Activated naive CD4-positive, alpha-beta T cell treated with anti-CD3 and anti-CD28 coated beads, Interleukin-2, amount 50 U/mL, for 72 hours (primary cell): ENCODE measurements at regions not wholly inside any gene's neighbourhood (a gene's known extent, or its start where the extent isn't known, plus 50 kb on each side); places are given as distances from the start of the nearest gene placed in this dataset.
A peak's percentile ranks its signal among the peaks of the same experiment; 100 is the strongest.
"Not testable (repeated sequence)": the region's sequence is repeated elsewhere in the genome, so short reads cannot be mapped to it uniquely, and the experiment has no call there.

Source experiments
- ATAC-seq, 2 donors: fragments of 150-1000 bp; cut with Tn5 transposase; 2 replicates each; pipeline ENCODE4 v1.10.0; 2021; ENCODE audit warnings: mild to moderate bottlenecking in 2 of 2, moderate library complexity in 2 of 2
- DNase-seq, 2 donors: peaks; one replicate each; pipeline ENCODE4 v3.0.0; 2021 to 2022; ENCODE audit warnings: low spot score in 2 of 2
- H3K27ac Mint-ChIP-seq, 2 donors: one replicate each; pipeline ENCODE4 v1.8.0; 2022; ENCODE audit warnings: mild to moderate bottlenecking in 2 of 2, mixed read lengths in 2 of 2
- H3K36me3 Mint-ChIP-seq, 2 donors: one replicate each; pipeline ENCODE4 v1.8.0; 2022; ENCODE audit warnings: mixed read lengths in 2 of 2
- H3K9me3 Mint-ChIP-seq, 2 donors: one replicate each; pipeline ENCODE4 v1.8.0; 2022; ENCODE audit warnings: mixed read lengths in 2 of 2

DNA sequence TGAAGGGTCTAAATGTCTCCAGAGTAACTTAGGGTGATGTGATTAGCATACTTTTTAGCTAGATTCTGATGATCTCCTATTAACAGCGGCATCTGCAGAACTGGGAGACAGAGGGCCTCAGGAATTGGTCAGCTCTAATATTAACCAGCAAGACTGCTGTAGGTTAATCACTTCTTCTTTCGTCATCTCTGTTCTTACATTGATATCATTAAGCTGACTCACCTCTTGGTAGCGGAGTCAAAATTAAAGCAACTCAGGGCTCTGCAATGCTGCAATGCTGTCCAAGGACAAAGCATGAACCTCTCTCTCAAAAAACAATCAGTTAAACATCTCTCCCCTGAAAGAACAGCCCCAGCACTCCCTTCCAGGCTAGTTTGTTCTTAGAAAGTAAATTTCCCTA lies 57.5 kb upstream of the TRA2B start:
- ATAC-seq (no peak), DNase-seq (no peak)
- Mint-ChIP-seq H3K36me3 (no peaks in the 10 kb centered on the region), H3K9me3 (no peaks in the 10 kb centered on the region), H3K27ac (no peak overlapping the region)

DNA sequence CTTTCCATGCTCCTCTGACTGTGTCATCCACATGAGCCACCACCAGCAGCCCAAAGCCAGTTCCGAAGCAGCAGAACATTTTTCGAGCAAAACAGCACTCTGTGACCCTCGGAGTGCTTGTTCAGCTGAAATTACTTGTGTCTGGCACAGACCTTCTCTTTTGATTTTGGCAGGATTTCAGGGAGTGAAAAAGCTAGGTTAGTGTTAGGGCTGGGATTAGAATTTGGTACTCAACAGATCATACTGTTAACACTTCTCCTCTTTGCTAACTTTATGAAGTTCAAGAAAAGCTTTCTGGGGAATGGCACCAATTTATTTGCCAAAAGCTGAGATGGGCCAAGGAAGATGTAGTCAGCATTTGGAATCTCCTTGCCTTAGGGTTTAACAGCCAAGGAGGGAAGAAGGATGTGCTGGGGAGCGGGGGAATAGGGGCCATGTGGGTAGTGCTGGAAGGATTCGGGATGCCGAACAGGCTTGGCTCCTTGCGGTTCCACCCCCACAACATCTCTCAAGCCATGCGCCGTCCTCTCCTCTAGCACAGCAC lies 55.1 kb upstream of the TRA2B start:
- ATAC-seq (no peak), DNase-seq (no peak)
- Mint-ChIP-seq H3K36me3 (no peaks in the 10 kb centered on the region), H3K9me3 (no peaks in the 10 kb centered on the region), H3K27ac (no peak overlapping the region)

DNA sequence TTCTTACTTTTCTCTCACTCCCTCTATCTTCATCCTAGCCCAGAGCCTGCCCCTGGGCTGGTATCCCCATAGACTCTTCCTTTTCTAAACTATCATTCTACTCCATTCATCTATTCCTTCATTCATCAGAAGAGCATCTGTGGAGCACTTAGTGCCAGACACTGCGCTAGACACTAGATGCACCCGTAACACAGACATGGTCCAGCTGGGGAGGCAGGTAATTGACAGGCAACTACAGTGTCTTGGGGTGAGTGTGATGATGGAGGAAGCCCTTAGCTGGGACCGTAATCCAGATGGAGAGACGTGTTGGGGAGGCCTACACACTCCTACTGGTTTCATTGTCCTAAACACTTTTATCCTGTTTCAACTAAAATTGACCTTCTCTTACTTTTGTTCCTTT lies 53.2 kb upstream of the TRA2B start:
- not testable (repeated sequence) for H3K36me3 Mint-ChIP-seq, H3K9me3 Mint-ChIP-seq, DNase-seq, H3K27ac Mint-ChIP-seq
- ATAC-seq = peak in 1 of 2 donors; percentile 57

DNA sequence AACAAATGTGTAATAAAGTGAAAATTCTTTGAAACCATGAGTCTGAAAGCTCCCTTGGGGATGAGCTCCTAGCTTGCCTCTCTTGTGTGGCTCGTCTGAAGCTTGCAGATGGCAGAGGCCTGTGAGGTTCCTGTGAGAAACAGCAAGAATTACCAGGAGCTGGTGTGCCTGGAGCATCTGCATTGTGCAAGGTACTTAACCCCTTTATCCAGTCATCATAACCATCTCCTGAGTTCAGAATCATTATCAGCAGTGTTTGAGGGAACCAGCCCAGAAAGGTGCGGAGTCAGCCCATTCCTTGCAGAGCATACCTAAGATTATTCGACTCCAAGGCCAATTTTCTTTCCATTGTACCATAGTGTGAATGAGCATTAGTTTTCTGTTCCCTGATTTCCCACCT lies 51.7 kb upstream of the TRA2B start:
- Mint-ChIP-seq H3K36me3 (no peaks in the 10 kb centered on the region), H3K9me3 (no peaks in the 10 kb centered on the region), H3K27ac (no peak overlapping the region)
- DNase-seq = no peak
- no peak for ATAC-seq

DNA sequence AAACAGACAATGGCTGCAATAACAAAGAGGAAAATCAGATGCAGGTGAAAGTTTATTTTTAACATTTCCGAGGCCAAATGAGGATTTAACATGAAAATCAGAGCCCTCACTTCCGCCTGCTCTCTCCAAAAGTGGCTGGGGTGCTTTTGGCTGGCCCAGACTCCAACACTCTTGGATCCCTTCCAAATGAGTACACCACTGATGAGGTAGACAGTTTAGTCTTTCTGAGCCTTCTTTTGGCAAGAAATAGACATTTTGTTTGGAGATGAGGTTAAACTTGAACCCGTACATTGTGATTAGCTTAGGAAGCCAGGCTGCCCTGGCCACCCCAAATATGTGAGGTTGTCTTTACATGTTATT lies 51.0 kb upstream of the TRA2B start:
- ATAC-seq = no peak
- DNase-seq = no peak
- H3K36me3 Mint-ChIP-seq = no peaks in the 10 kb centered on the region
- no peaks in the 10 kb centered on the region for H3K9me3 Mint-ChIP-seq
- H3K27ac Mint-ChIP-seq = no peak overlapping the region

DNA sequence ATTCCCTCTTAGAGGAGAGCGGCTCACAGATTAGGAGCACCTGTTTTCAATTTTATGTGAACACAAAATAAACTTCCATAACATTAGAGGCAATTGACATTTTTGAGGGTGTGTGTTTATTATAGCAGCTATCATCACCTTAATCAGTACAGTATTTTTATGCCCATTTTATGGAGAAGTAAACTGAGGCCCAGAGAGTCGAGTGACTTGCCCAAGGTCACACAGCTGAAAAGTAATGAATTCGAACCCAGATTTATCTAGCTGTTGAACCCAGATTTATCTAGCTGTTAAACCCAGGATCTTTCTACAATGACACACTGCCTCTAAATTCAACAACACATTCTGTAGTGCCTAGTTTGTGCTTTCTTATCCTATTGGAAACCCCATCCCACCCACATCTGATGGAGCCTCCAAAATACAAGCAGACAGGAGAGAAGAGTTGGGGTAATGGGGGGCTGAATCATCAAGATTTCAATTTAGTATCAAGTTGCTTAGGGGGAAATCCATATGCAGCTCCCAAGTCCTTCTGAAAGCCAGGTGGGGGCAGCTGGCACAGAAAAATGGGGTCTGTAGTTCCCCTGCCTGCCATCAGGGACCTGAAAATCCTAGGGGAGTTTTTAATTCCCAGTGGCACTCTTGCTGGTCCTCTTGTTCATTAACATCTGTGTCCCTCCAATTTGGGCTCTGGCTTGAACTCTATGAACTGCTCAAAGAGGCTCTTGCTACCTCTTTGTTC lies 50.4 kb upstream of the TRA2B start:
- H3K36me3 Mint-ChIP-seq = no peaks in the 10 kb centered on the region
- no peaks in the 10 kb centered on the region for H3K9me3 Mint-ChIP-seq
- ATAC-seq (no peak), DNase-seq (no peak)
- peak overlapping the region in 1 of 2 donors; percentile 15 for H3K27ac Mint-ChIP-seq
